ENCODE measurements at regions not wholly inside any gene's neighbourhood (a gene's known extent, or its start where the extent isn't known, plus 50 kb on each side); places are given as distances from the start of the nearest gene placed in this dataset.

- no peak for DNase-seq (ENCODE audit: extremely low read depth, low read depth)
These were observed 323.7 kb downstream of the RPS24 start for GRCh38 chr10:78357141-78358063.

- DNase-seq (ENCODE audit: extremely low read depth, low read depth) = no peak
These were observed 324.7 kb downstream of the RPS24 start for GRCh38 chr10:78358351-78358750.

- DNase-seq (ENCODE audit: extremely low read depth, low read depth) = no peak
These were observed 325.3 kb downstream of the RPS24 start for GRCh38 chr10:78358982-78359381.

GRCh38 chr10:78359640-78360091, 326.0 kb downstream of the RPS24 start:
- no peak for DNase-seq (ENCODE audit: extremely low read depth, low read depth)

GRCh38 chr10:78360284-78360683, 326.6 kb downstream of the RPS24 start:
- no peak for DNase-seq (ENCODE audit: extremely low read depth, low read depth)

- DNase-seq (ENCODE audit: extremely low read depth, low read depth) = no peak
These were observed 327.4 kb downstream of the RPS24 start for GRCh38 chr10:78361031-78361430.

- no peak for DNase-seq (ENCODE audit: extremely low read depth, low read depth)
These were observed 328.9 kb downstream of the RPS24 start for GRCh38 chr10:78362406-78363022.

GRCh38 chr10:78363190-78363589, 329.5 kb downstream of the RPS24 start:
- DNase-seq (ENCODE audit: extremely low read depth, low read depth) = no peak

- no peak for DNase-seq (ENCODE audit: extremely low read depth, low read depth)
These were observed 332.0 kb downstream of the RPS24 start for GRCh38 chr10:78365694-78366093.

GRCh38 chr10:78366663-78367411, 333.2 kb downstream of the RPS24 start:
- DNase-seq (ENCODE audit: extremely low read depth, low read depth) = no peak

GRCh38 chr10:78367751-78368150, 334.1 kb downstream of the RPS24 start:
- DNase-seq (ENCODE audit: extremely low read depth, low read depth) = no peak

GRCh38 chr10:78371136-78371535, 337.5 kb downstream of the RPS24 start:
- DNase-seq (ENCODE audit: extremely low read depth, low read depth) = no peak

- DNase-seq (ENCODE audit: extremely low read depth, low read depth) = no peak
These were observed 339.1 kb downstream of the RPS24 start for GRCh38 chr10:78372806-78373205.

- no peak for DNase-seq (ENCODE audit: extremely low read depth, low read depth)
These were observed 340.8 kb downstream of the RPS24 start for GRCh38 chr10:78374331-78375028.

- DNase-seq (ENCODE audit: extremely low read depth, low read depth) = no peak
These were observed 342.5 kb downstream of the RPS24 start for GRCh38 chr10:78375854-78376785.

GRCh38 chr10:78377356-78377755, 343.7 kb downstream of the RPS24 start:
- no peak for DNase-seq (ENCODE audit: extremely low read depth, low read depth)

- no peak for DNase-seq (ENCODE audit: extremely low read depth, low read depth)
These were observed 344.5 kb downstream of the RPS24 start for GRCh38 chr10:78378192-78378591.

- no peak for DNase-seq (ENCODE audit: extremely low read depth, low read depth)
These were observed 347.4 kb downstream of the RPS24 start for GRCh38 chr10:78381107-78381506.

- no peak for DNase-seq (ENCODE audit: extremely low read depth, low read depth)
These were observed 348.4 kb downstream of the RPS24 start for GRCh38 chr10:78382047-78382446.

- no peak for DNase-seq (ENCODE audit: extremely low read depth, low read depth)
These were observed 349.1 kb downstream of the RPS24 start for GRCh38 chr10:78382772-78383171.
